H9 (cell line): ENCODE measurements at regions not wholly inside any gene's neighbourhood (a gene's known extent, or its start where the extent isn't known, plus 50 kb on each side); places are given as distances from the start of the nearest gene placed in this dataset.

Experiments
- DNase-seq: peaks from one replicate; pipeline ENCODE4 v3.0.0-alpha.2; 2017
- H2AFZ ChIP-seq: one replicate; pipeline ENCODE4 v1.6.1; 2013; ENCODE audit warnings: mild to moderate bottlenecking, low read length, control low read depth, moderate library complexity
- H2AK5ac ChIP-seq: 2 replicates; pipeline ENCODE4 v1.6.1; 2013; ENCODE audit warnings: low read length, control low read depth, mixed read lengths; ENCODE audit not compliant: insufficient read length
- H2BK120ac ChIP-seq: one replicate; pipeline ENCODE4 v1.6.1; 2013; ENCODE audit warnings: low read depth, mild to moderate bottlenecking, low read length, control low read depth, inconsistent platforms; ENCODE audit not compliant: poor library complexity, severe bottlenecking
- H2BK12ac ChIP-seq: 2 replicates; pipeline ENCODE4 v1.6.1; 2013; ENCODE audit warnings: low read length, control low read depth, mixed read lengths, low read depth; ENCODE audit not compliant: insufficient read length
- H2BK15ac ChIP-seq: 2 replicates; pipeline ENCODE4 v1.6.1; 2013; ENCODE audit warnings: low read depth, low read length, control low read depth
- H2BK20ac ChIP-seq: one replicate; pipeline ENCODE4 v1.6.1; 2013; ENCODE audit warnings: low read depth, mild to moderate bottlenecking, low read length, control low read depth, inconsistent platforms; ENCODE audit not compliant: poor library complexity, severe bottlenecking
- H2BK5ac ChIP-seq: 2 replicates; pipeline ENCODE4 v1.6.1; 2013; ENCODE audit warnings: low read length, control low read depth, mixed read lengths; ENCODE audit not compliant: insufficient read length
- H3K14ac ChIP-seq: 2 replicates; pipeline ENCODE4 v1.6.1; 2013; ENCODE audit warnings: low read length, control low read depth; ENCODE audit not compliant: insufficient read depth
- H3K18ac ChIP-seq: 2 replicates; pipeline ENCODE4 v1.6.1; 2013; ENCODE audit warnings: low read depth, mild to moderate bottlenecking, mixed read lengths, low read length, control low read depth; ENCODE audit not compliant: insufficient read length
- H3K23ac ChIP-seq: 2 replicates; pipeline ENCODE4 v1.6.1; 2013; ENCODE audit warnings: low read length, control low read depth, mixed read lengths, low read depth; ENCODE audit not compliant: insufficient read length
- H3K23me2 ChIP-seq: 2 replicates; pipeline ENCODE4 v1.6.1; 2013; ENCODE audit warnings: low read depth, mild to moderate bottlenecking, mixed read lengths, low read length, control low read depth; ENCODE audit not compliant: insufficient read length, poor library complexity, severe bottlenecking
- H3K27ac ChIP-seq: 2 replicates; pipeline ENCODE4 v1.5.1; 2013; ENCODE audit warnings: low read length, control low read depth, mixed read lengths, low read depth; ENCODE audit not compliant: insufficient read length
- H3K27me3 ChIP-seq: 2 replicates; pipeline ENCODE4 v1.6.1; 2013; ENCODE audit warnings: low read length, control low read depth, inconsistent platforms; ENCODE audit not compliant: insufficient read depth
- H3K4ac ChIP-seq: 2 replicates; pipeline ENCODE4 v1.6.1; 2013; ENCODE audit warnings: low read depth, mild to moderate bottlenecking, control low read depth, inconsistent platforms, low read length, moderate library complexity
- H3K4me1 ChIP-seq: 2 replicates; pipeline ENCODE4 v1.6.1; 2013; ENCODE audit warnings: low read length, control low read depth, inconsistent platforms; ENCODE audit not compliant: insufficient read depth
- H3K4me2 ChIP-seq: 2 replicates; pipeline ENCODE4 v1.6.1; 2013; ENCODE audit warnings: low read length, control low read depth, mixed read lengths; ENCODE audit not compliant: insufficient read length, insufficient read depth
- H3K56ac ChIP-seq: 2 replicates; pipeline ENCODE4 v1.6.1; 2013; ENCODE audit warnings: low read depth, mild to moderate bottlenecking, mixed read lengths, low read length, control low read depth; ENCODE audit not compliant: insufficient read length
- H3K79me1 ChIP-seq: 2 replicates; pipeline ENCODE4 v1.6.1; 2013; ENCODE audit warnings: low read depth, mild to moderate bottlenecking, moderate library complexity, low read length, control low read depth, inconsistent platforms; ENCODE audit not compliant: insufficient read depth, poor library complexity, severe bottlenecking
- H3K79me2 ChIP-seq: 2 replicates; pipeline ENCODE4 v1.6.1; 2013; ENCODE audit warnings: low read length, control low read depth, inconsistent platforms; ENCODE audit not compliant: insufficient read depth
- H3K9ac ChIP-seq: 2 replicates; pipeline ENCODE4 v1.6.1; 2013; ENCODE audit warnings: low read length, control low read depth, mixed read lengths; ENCODE audit not compliant: insufficient read length; ENCODE audit errors: extremely low read depth
- H3K9me3 ChIP-seq: one replicate; pipeline ENCODE4 v1.6.1; 2013; ENCODE audit warnings: low read depth, low read length, inconsistent platforms; ENCODE audit not compliant: control insufficient read depth
- H3T11ph ChIP-seq: one replicate; pipeline ENCODE4 v1.6.1; 2013; ENCODE audit warnings: mild to moderate bottlenecking, low read length, control low read depth, inconsistent platforms
- H4K20me1 ChIP-seq: one replicate; pipeline ENCODE4 v1.6.1; 2013; ENCODE audit not compliant: control insufficient read depth, insufficient read length, insufficient read depth
- H4K5ac ChIP-seq: 2 replicates; pipeline ENCODE4 v1.6.1; 2013; ENCODE audit warnings: low read depth, mild to moderate bottlenecking, mixed read lengths, low read length, control low read depth; ENCODE audit not compliant: insufficient read length
- H4K8ac ChIP-seq: replicated peaks from 2 replicates; pipeline ENCODE4 v1.6.1; 2013; ENCODE audit warnings: low read length, control low read depth, mixed read lengths, low read depth; ENCODE audit not compliant: insufficient read length
- H4K91ac ChIP-seq: 2 replicates; pipeline ENCODE4 v1.6.1; 2013; ENCODE audit warnings: low read depth, mild to moderate bottlenecking, moderate library complexity, mixed read lengths, low read length, control low read depth; ENCODE audit not compliant: insufficient read length
- H3K27ac Mint-ChIP-seq, 3 experiments: 2 replicates in 2 of 3; 3 replicates in 1 of 3; pipeline ENCODE4 v1.8.0; 2020 to 2021; ENCODE audit warnings: mixed read lengths in 3 of 3, mild to moderate bottlenecking in 1 of 3, moderate library complexity in 1 of 3
- H3K27me3 Mint-ChIP-seq: 2 replicates; pipeline ENCODE4 v1.8.0; 2021; ENCODE audit warnings: low read depth, mild to moderate bottlenecking, moderate library complexity, mixed read lengths
- H3K36me3 Mint-ChIP-seq, 3 experiments: 2 replicates in 2 of 3; 3 replicates in 1 of 3; pipeline ENCODE4 v1.8.0; 2020 to 2021; ENCODE audit warnings: low read depth in 3 of 3, mixed read lengths in 3 of 3; ENCODE audit not compliant: insufficient read depth in 1 of 3
- H3K4me1 Mint-ChIP-seq, 2 experiments: 2 replicates each; pipeline ENCODE4 v1.8.0; 2020; ENCODE audit warnings: mixed read lengths in 2 of 2
- H3K4me3 Mint-ChIP-seq, 2 experiments: 2 replicates in 1 of 2; 3 replicates in 1 of 2; pipeline ENCODE4 v1.8.0; 2020 to 2021; ENCODE audit warnings: mild to moderate bottlenecking in 2 of 2, mixed read lengths in 2 of 2, moderate library complexity in 1 of 2
- H3K9me3 Mint-ChIP-seq, 2 experiments: 2 replicates in 1 of 2; 3 replicates in 1 of 2; pipeline ENCODE4 v1.8.0; 2020; ENCODE audit warnings: mild to moderate bottlenecking in 2 of 2, mixed read lengths in 2 of 2, moderate library complexity in 1 of 2
- CTCF ChIP-seq: fragments of 200-600 bp; sonication (generic); conservative IDR thresholded peaks from 3 replicates; pipeline ENCODE4 v1.8.0; 2021; ENCODE audit warnings: antibody characterized with exemption, mild to moderate bottlenecking
- WGBS: extraction: QIAGEN DNeasy Blood & Tissue Kit; methylation state at CpG from one replicate; pipeline ENCODE4 v1.1.7; 2013; ENCODE audit warnings: missing lambda C conversion rate, low lambda C conversion rate, mixed read lengths; ENCODE audit not compliant: insufficient read length; ENCODE audit errors: extremely low coverage; 5-methylcytosine and 5-hydroxymethylcytosine counted together

- Mint-ChIP-seq H3K36me3 (0 out of 7 replicates have a peak, but pooled peaks cover 0 to 2% (median 0%) of the 10 kb centered on the region in 3 experiments), H3K27ac (no peak overlapping the region), H3K4me1 (peaks cover 18 to 22% of the 10 kb centered on the region in 2 experiments), H3K27me3 (no peaks in the 10 kb centered on the region), H3K4me3 (no peak overlapping the region), H3K9me3 (no peaks in the 10 kb centered on the region)
- no peaks in the 10 kb centered on the region for H3K23me2 ChIP-seq
- H3K4ac ChIP-seq = no peak overlapping the region
- no peaks in the 10 kb centered on the region for H3K79me1 ChIP-seq
- no peak overlapping the region for H4K5ac ChIP-seq
- no peak overlapping the region for H2BK5ac ChIP-seq
- no peak overlapping the region for H3K9ac ChIP-seq
- H4K91ac ChIP-seq = no peak overlapping the region
- H4K20me1 ChIP-seq = no peaks in the 10 kb centered on the region
- no peak overlapping the region for H3K56ac ChIP-seq
- no peak overlapping the region for H2BK20ac ChIP-seq
- no peak overlapping the region for H3K14ac ChIP-seq
- no peak overlapping the region for H2BK120ac ChIP-seq
- no peak for TF ChIP-seq CTCF
- H3T11ph ChIP-seq = no peak overlapping the region
- no peak overlapping the region for H3K4me2 ChIP-seq
- H2BK15ac ChIP-seq = no peak overlapping the region
- H3K18ac ChIP-seq = no peak overlapping the region
- no peaks in the 10 kb centered on the region for H3K27me3 ChIP-seq
- no peak overlapping the region for H3K27ac ChIP-seq
- H4K8ac ChIP-seq = no peak overlapping the region
- no peaks in the 10 kb centered on the region for H3K9me3 ChIP-seq
- H3K4me1 ChIP-seq = no peaks in the 10 kb centered on the region
- no peaks in the 10 kb centered on the region for H3K79me2 ChIP-seq
- WGBS = 100% methylated on average over 1 of the region's 6 CpGs
- no peak overlapping the region for H2BK12ac ChIP-seq
- no peak overlapping the region for H2AK5ac ChIP-seq
- no peak for DNase-seq
- H2AFZ ChIP-seq = no peak overlapping the region
- no peak overlapping the region for H3K23ac ChIP-seq
Observed at GRCh38 chr3:25349095-25349494, 79.0 kb upstream of the RARB start.
